ENCODE measurements at regions not wholly inside any gene's neighbourhood (a gene's known extent, or its start where the extent isn't known, plus 50 kb on each side); places are given as distances from the start of the nearest gene placed in this dataset.

- no peak overlapping the region for H3K27ac ChIP-seq
- CTCF ChIA-PET, result no interaction called here
- TF ChIP-seq CTCF (conservative IDR thresholded peaks at IDR 0.05; ENCODE audit: low read depth), result no peak
- no peak for DNase-seq (ENCODE audit: low spot score)
- POLR2A ChIA-PET (ENCODE audit: low non-redundant PET), result no interaction called here
These were observed 764.0 kb upstream of the GHITM start for GRCh38 chr10:83375274-83375673.

- CTCF ChIA-PET, result no interaction called here
- DNase-seq (ENCODE audit: low spot score), result no peak
- POLR2A ChIA-PET (ENCODE audit: low non-redundant PET), result no interaction called here
- no peak for TF ChIP-seq CTCF (conservative IDR thresholded peaks at IDR 0.05; ENCODE audit: low read depth)
- H3K27ac ChIP-seq, result no peak overlapping the region
These were observed 741.5 kb upstream of the GHITM start for GRCh38 chr10:83397806-83398205.

GRCh38 chr10:83410570-83410969 lies 728.7 kb upstream of the GHITM start:
- POLR2A ChIA-PET (ENCODE audit: low non-redundant PET), result no interaction called here
- CTCF ChIA-PET, result no interaction called here
- no peak overlapping the region for H3K27ac ChIP-seq
- DNase-seq (ENCODE audit: low spot score), result no peak
- TF ChIP-seq CTCF (conservative IDR thresholded peaks at IDR 0.05; ENCODE audit: low read depth), result no peak

- ChIA-PET POLR2A (ENCODE audit: low non-redundant PET) (no interaction called here), CTCF (no interaction called here)
- no peak for TF ChIP-seq CTCF (conservative IDR thresholded peaks at IDR 0.05; ENCODE audit: low read depth)
- DNase-seq (ENCODE audit: low spot score), result no peak
- H3K27ac ChIP-seq, result no peak overlapping the region
These were observed 714.0 kb upstream of the GHITM start for GRCh38 chr10:83425306-83425705.

- DNase-seq (ENCODE audit: low spot score), result no peak
- no peak for TF ChIP-seq CTCF (conservative IDR thresholded peaks at IDR 0.05; ENCODE audit: low read depth)
- CTCF ChIA-PET, result no interaction called here
- no peak overlapping the region for H3K27ac ChIP-seq
- POLR2A ChIA-PET (ENCODE audit: low non-redundant PET), result no interaction called here
These were observed 712.2 kb upstream of the GHITM start for GRCh38 chr10:83427101-83427500.

- DNase-seq (ENCODE audit: low spot score), result no peak
- no peak overlapping the region for H3K27ac ChIP-seq
- ChIA-PET CTCF (no interaction called here), POLR2A (ENCODE audit: low non-redundant PET) (no interaction called here)
- no peak for TF ChIP-seq CTCF (conservative IDR thresholded peaks at IDR 0.05; ENCODE audit: low read depth)
These were observed 706.9 kb upstream of the GHITM start for GRCh38 chr10:83432261-83433045.

All from RWPE1 (cell line).